MM.1S (cell line): ENCODE measurements at regions not wholly inside any gene's neighbourhood (a gene's known extent, or its start where the extent isn't known, plus 50 kb on each side); places are given as distances from the start of the nearest gene placed in this dataset.

Experiments
- CTCF ChIP-seq: fragments of 300-600 bp; sonication (generic); IDR thresholded peaks from 2 replicates; pipeline ENCODE4 v1.5.1; 2016; ENCODE audit warnings: antibody characterized with exemption, low read length, mixed read lengths
- EZH2 ChIP-seq: fragments of 300-600 bp; sonication (generic); optimal IDR thresholded peaks from 2 replicates; pipeline ENCODE3; 2017; ENCODE audit warnings: low read depth, mild to moderate bottlenecking, antibody characterized with exemption, low read length, mixed read lengths
- EZH2phosphoT487 ChIP-seq: fragments of 300-600 bp; sonication (generic); IDR thresholded peaks from 2 replicates; pipeline ENCODE4 v1.6.1; 2018; ENCODE audit warnings: antibody characterized with exemption, low read length

GRCh38 chr1:109838838-109839240, 71.8 kb upstream of the CSF1 start:
- no peak for TF ChIP-seq CTCF
- TF ChIP-seq EZH2 = no peak
- TF ChIP-seq EZH2phosphoT487 = no peak
